Prostate gland (tissue), 2 donors: ENCODE measurements at regions not wholly inside any gene's neighbourhood (a gene's known extent, or its start where the extent isn't known, plus 50 kb on each side); places are given as distances from the start of the nearest gene placed in this dataset.

ENCODE experiments used
- DNase-seq: peaks from one replicate; pipeline ENCODE4 v3.0.0-alpha.2; 2019; ENCODE audit warnings: low spot score
- H3K27ac ChIP-seq, 2 donors: fragments of 200-600 bp; sonication (generic); 2 replicates each; pipeline ENCODE4 v1.5.1; 2017 to 2019
- H3K27me3 ChIP-seq: fragments of 200-600 bp; sonication (generic); replicated peaks from 2 replicates; pipeline ENCODE4 v1.5.1; 2019; ENCODE audit not compliant: insufficient read depth
- H3K36me3 ChIP-seq, 2 donors: fragments of 200-600 bp; sonication (generic); 1 replicate in 1 of 2; 2 replicates in 1 of 2; pipeline versions ENCODE4 v1.5.1 to v1.8.1; 2017 to 2019
- H3K4me1 ChIP-seq: fragments of 200-600 bp; sonication (generic); replicated peaks from 2 replicates; pipeline ENCODE4 v1.5.1; 2019
- H3K4me3 ChIP-seq, 2 donors: fragments of 200-600 bp; sonication (generic); 2 replicates each; pipeline ENCODE4 v1.5.1; 2017 to 2019
- H3K9me3 ChIP-seq: fragments of 200-600 bp; sonication (generic); 2 replicates; pipeline ENCODE4 v1.5.1; 2017
- CTCF ChIP-seq, 4 experiments: fragments of 200-600 bp in 2 of 4; fragments of 450-650 bp in 2 of 4; sonication (generic) in 2 of 4; IDR thresholded peaks; 1 replicate in 3 of 4; 2 replicates in 1 of 4; pipeline ENCODE4 v1.5.1; 2016 to 2019; ENCODE audit warnings: antibody characterized with exemption in 4 of 4, mild to moderate bottlenecking in 2 of 4, moderate library complexity in 2 of 4
- POLR2A ChIP-seq: fragments of 450-650 bp; IDR thresholded peaks from one replicate; pipeline ENCODE4 v1.6.1; 2016; ENCODE audit warnings: antibody characterized with exemption, mild to moderate bottlenecking
- POLR2AphosphoS5 ChIP-seq: sonication (generic); formaldehyde crosslinking; IDR thresholded peaks from one replicate; pipeline ENCODE4 v1.6.1; 2017; ENCODE audit warnings: antibody characterized with exemption
- WGBS: methylation state at CpG from one replicate; pipeline ENCODE4 v1.1.5; 2018; 5-methylcytosine and 5-hydroxymethylcytosine counted together
- intact Hi-C: fragments of 100-400 bp; cut with DNase I; formaldehyde crosslinking; loops from one replicate; pipeline ENCODE4 v1.14.2; 2022

- Histone ChIP-seq H3K4me3 (no peak overlapping the region), H3K27ac (no peak overlapping the region), H3K27me3 (no peaks in the 10 kb centered on the region), H3K4me1 (no peaks in the 10 kb centered on the region), H3K36me3 (no peaks in the 10 kb centered on the region), H3K9me3 (no peaks in the 10 kb centered on the region)
- intact Hi-C loops, result no loop called here
- DNase-seq, result no peak
- 62% methylated on average over 5 of the region's 5 CpGs for WGBS
- TF ChIP-seq POLR2AphosphoS5 (no peak), POLR2A (no peak), CTCF (IDR thresholded peaks at IDR 0.05) (no peak)
These were observed 214.7 kb upstream of the TBX20 start for GRCh38 chr7:35468606-35469005.

- Histone ChIP-seq H3K27ac (no peak overlapping the region), H3K4me3 (no peak overlapping the region), H3K36me3 (no peaks in the 10 kb centered on the region), H3K27me3 (no peaks in the 10 kb centered on the region), H3K4me1 (no peaks in the 10 kb centered on the region), H3K9me3 (no peaks in the 10 kb centered on the region)
- intact Hi-C loops, result no loop called here
- DNase-seq, result no peak
- 53% methylated on average over 3 of the region's 3 CpGs for WGBS
- TF ChIP-seq POLR2A (no peak), POLR2AphosphoS5 (no peak), CTCF (IDR thresholded peaks at IDR 0.05) (no peak)
These were observed 213.6 kb upstream of the TBX20 start for GRCh38 chr7:35467456-35467978.

- TF ChIP-seq POLR2A (no peak), POLR2AphosphoS5 (no peak), CTCF (IDR thresholded peaks at IDR 0.05) (no peak)
- Histone ChIP-seq H3K36me3 (no peaks in the 10 kb centered on the region), H3K4me3 (no peak overlapping the region), H3K27me3 (no peaks in the 10 kb centered on the region), H3K27ac (no peak overlapping the region), H3K9me3 (no peaks in the 10 kb centered on the region), H3K4me1 (no peaks in the 10 kb centered on the region)
- 40% methylated on average over 18 of the region's 18 CpGs for WGBS
- DNase-seq, result no peak
- intact Hi-C loops, result no loop called here
These were observed 212.0 kb upstream of the TBX20 start for GRCh38 chr7:35465791-35466336.

GRCh38 chr7:35463751-35464150, 209.9 kb upstream of the TBX20 start:
- Histone ChIP-seq H3K4me3 (no peak overlapping the region), H3K27ac (no peak overlapping the region), H3K4me1 (no peaks in the 10 kb centered on the region), H3K36me3 (no peaks in the 10 kb centered on the region), H3K27me3 (no peaks in the 10 kb centered on the region), H3K9me3 (no peaks in the 10 kb centered on the region)
- no peak for DNase-seq
- intact Hi-C loops, result no loop called here
- TF ChIP-seq CTCF (IDR thresholded peaks at IDR 0.05), result no peak
- TF ChIP-seq POLR2AphosphoS5, result no peak
- no peak for TF ChIP-seq POLR2A
- WGBS, result 81% methylated on average over 4 of the region's 4 CpGs

- Histone ChIP-seq H3K27ac (no peak overlapping the region), H3K4me1 (no peaks in the 10 kb centered on the region), H3K4me3 (no peak overlapping the region), H3K36me3 (no peaks in the 10 kb centered on the region), H3K9me3 (no peaks in the 10 kb centered on the region), H3K27me3 (no peaks in the 10 kb centered on the region)
- DNase-seq, result no peak
- TF ChIP-seq POLR2A (no peak), CTCF (IDR thresholded peaks at IDR 0.05) (no peak), POLR2AphosphoS5 (no peak)
- intact Hi-C loops, result no loop called here
- 86% methylated on average over 3 of the region's 3 CpGs for WGBS
These were observed 209.3 kb upstream of the TBX20 start for GRCh38 chr7:35463176-35463700.
